A673 (cell line): ENCODE measurements at regions not wholly inside any gene's neighbourhood (a gene's known extent, or its start where the extent isn't known, plus 50 kb on each side); places are given as distances from the start of the nearest gene placed in this dataset.

Experiments
- BruUV-seq: library from RNA; stranded (reverse); fragments of 400-500 nt; replicated peaks from 2 replicates; lab custom pipeline; 2021; lab: Mats Ljungman, UMichigan
- CTCF ChIA-PET: fragments of 300-600 bp; sonication (Branson Sonifier 250); formaldehyde crosslinking; loops from one replicate; lab custom pipeline; 2022; ENCODE audit warnings: antibody characterized with exemption; lab: Charles Lee
- POLR2A ChIA-PET: fragments of 300-600 bp; sonication (Branson Sonifier 250); formaldehyde crosslinking; loops from one replicate; lab custom pipeline; 2022; ENCODE audit warnings: antibody characterized with exemption; ENCODE audit not compliant: low non-redundant PET; lab: Charles Lee
- DNase-seq: peaks from one replicate; pipeline ENCODE4 v3.0.0-alpha.2; 2015; ENCODE audit warnings: low spot score
- H3K27ac ChIP-seq: fragments of 200-600 bp; sonication (generic); 2 replicates; pipeline ENCODE4 v1.5.1; 2016; ENCODE audit warnings: mixed run types, low read depth, mild to moderate bottlenecking, mixed read lengths, antibody characterized with exemption, low read length; ENCODE audit not compliant: poor library complexity, severe bottlenecking
- H3K27me3 ChIP-seq: fragments of 200-600 bp; sonication (generic); replicated peaks from 2 replicates; pipeline ENCODE4 v1.6.1; 2017; ENCODE audit warnings: mixed run types, low read depth, mild to moderate bottlenecking, mixed read lengths, antibody characterized with exemption, low read length; ENCODE audit not compliant: insufficient read depth, poor library complexity
- H3K36me3 ChIP-seq: fragments of 200-600 bp; sonication (generic); 2 replicates; pipeline ENCODE4 v1.6.1; 2016; ENCODE audit warnings: mixed run types, mild to moderate bottlenecking, mixed read lengths, antibody characterized with exemption, low read length; ENCODE audit not compliant: insufficient read depth, poor library complexity, severe bottlenecking
- H3K4me1 ChIP-seq: fragments of 200-600 bp; sonication (generic); 2 replicates; pipeline ENCODE4 v1.6.1; 2017; ENCODE audit warnings: mixed run types, mild to moderate bottlenecking, mixed read lengths, antibody characterized with exemption, low read length; ENCODE audit not compliant: insufficient read depth, poor library complexity, severe bottlenecking
- H3K4me3 ChIP-seq: fragments of 200-600 bp; sonication (generic); 2 replicates; pipeline ENCODE4 v1.5.1; 2016; ENCODE audit warnings: low read depth, mixed run types, mild to moderate bottlenecking, mixed read lengths, low read length; ENCODE audit not compliant: poor library complexity, severe bottlenecking
- H3K9me3 ChIP-seq: fragments of 200-600 bp; sonication (generic); 2 replicates; pipeline ENCODE4 v1.6.1; 2016; ENCODE audit warnings: mixed run types, low read depth, mild to moderate bottlenecking, mixed read lengths, antibody characterized with exemption, low read length; ENCODE audit not compliant: poor library complexity, severe bottlenecking
- EZH2 ChIP-seq: fragments of 200-600 bp; sonication (generic); IDR thresholded peaks from 2 replicates; pipeline ENCODE4 v1.6.1; 2017; ENCODE audit warnings: borderline replicate concordance, low read depth, mild to moderate bottlenecking, mixed read lengths, antibody characterized with exemption, low read length; ENCODE audit not compliant: poor library complexity, severe bottlenecking
- intact Hi-C: fragments of 100-400 bp; cut with micrococcal nuclease; formaldehyde crosslinking; loops from one replicate; pipeline ENCODE4 v1.10.0; 2022; ENCODE audit not compliant: unreplicated experiment
- TF ChIP-seq, protein P1 (sequence below): fragments of 300-800, 200-600 bp; sonication (generic); conservative IDR thresholded peaks from 2 replicates; pipeline ENCODE4 v1.5.1; 2017; ENCODE audit warnings: low read depth, mild to moderate bottlenecking, antibody characterized with exemption, low read length, moderate library complexity, mixed read lengths

DNA sequence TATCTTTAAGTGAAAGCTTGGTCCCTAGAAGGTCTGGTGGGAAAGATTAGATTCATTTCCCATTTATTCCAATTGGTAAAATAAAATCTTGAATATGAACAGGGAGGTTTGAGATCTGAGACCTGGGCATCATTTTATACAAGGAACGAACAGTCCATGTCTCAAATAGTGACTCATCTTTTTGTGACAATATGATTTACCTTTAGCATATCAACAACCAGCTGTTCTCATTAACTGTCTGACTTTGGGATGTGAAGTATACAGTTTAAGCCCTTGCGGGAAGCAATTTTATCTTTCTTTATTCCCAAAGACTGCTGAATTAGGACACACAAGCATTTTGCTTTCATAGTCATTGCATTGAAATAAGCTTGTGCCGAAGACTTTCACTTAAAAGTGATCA, 691.6 kb downstream of the ETS1 start:
- ChIA-PET POLR2A (no interaction called here), CTCF (no interaction called here)
- DNase-seq, result no peak
- Histone ChIP-seq H3K9me3 (peaks cover 4% of the 10 kb centered on the region), H3K4me1 (no peaks in the 10 kb centered on the region), H3K27me3 (no peaks in the 10 kb centered on the region), H3K27ac (no peak overlapping the region), H3K4me3 (no peak overlapping the region), H3K36me3 (no peaks in the 10 kb centered on the region)
- BruUV-seq, result no TSS peak
- TF ChIP-seq, protein P1, sequence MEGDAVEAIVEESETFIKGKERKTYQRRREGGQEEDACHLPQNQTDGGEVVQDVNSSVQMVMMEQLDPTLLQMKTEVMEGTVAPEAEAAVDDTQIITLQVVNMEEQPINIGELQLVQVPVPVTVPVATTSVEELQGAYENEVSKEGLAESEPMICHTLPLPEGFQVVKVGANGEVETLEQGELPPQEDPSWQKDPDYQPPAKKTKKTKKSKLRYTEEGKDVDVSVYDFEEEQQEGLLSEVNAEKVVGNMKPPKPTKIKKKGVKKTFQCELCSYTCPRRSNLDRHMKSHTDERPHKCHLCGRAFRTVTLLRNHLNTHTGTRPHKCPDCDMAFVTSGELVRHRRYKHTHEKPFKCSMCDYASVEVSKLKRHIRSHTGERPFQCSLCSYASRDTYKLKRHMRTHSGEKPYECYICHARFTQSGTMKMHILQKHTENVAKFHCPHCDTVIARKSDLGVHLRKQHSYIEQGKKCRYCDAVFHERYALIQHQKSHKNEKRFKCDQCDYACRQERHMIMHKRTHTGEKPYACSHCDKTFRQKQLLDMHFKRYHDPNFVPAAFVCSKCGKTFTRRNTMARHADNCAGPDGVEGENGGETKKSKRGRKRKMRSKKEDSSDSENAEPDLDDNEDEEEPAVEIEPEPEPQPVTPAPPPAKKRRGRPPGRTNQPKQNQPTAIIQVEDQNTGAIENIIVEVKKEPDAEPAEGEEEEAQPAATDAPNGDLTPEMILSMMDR, result no peak
- TF ChIP-seq EZH2, result no peak
- intact Hi-C loops, result no loop called here

DNA sequence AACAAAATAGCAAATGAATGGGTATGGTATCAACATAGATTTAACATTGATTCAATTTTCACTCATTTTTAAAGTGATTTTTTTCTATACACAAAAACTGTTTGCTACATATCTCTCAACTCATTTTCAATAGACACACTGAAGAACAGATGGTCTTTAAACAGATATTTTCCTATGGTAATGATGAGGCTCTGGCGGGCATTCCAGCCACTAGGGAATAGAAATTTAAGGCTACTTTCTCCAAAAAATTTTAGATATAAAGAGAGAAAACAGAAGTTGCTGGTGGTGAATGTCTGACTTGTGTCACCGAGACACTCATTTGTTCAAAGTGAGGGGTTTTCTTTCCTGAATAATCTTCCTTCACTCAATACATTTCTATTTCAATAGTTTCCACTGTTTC, 693.0 kb downstream of the ETS1 start:
- CTCF ChIA-PET, result no interaction called here

DNA sequence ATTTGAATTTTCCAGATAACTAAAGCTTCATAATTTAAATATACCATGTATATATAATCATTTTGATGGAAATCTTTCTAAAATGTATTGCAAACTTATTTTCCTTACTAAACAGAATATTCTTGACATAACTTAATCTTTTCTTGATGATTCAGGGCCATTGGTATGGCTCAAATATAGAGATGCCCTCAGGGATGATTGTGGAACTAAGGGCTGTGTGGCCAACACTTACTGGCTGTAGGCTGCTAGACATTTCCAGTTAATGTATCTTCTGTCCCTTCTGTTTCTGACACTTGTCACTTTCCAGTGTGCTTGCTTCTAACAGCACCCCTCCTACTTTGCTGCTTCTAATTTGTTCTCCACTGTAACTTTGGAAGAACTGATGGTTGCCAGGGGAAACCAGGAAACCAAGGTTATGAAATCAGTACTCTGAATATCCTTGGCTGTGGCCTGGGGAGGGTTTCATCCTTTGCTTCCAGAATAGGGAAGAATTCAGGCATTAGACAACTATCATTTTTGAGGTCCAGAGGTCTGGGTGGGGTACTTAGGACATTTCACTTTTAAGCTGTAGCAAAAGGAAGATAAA, 697.2 kb downstream of the ETS1 start:
- Histone ChIP-seq H3K9me3 (no peaks in the 10 kb centered on the region), H3K36me3 (no peaks in the 10 kb centered on the region), H3K4me1 (no peaks in the 10 kb centered on the region), H3K27ac (no peak overlapping the region), H3K4me3 (no peak overlapping the region), H3K27me3 (no peaks in the 10 kb centered on the region)
- no peak for DNase-seq
- TF ChIP-seq, protein P1, result no peak
- no TSS peak for BruUV-seq
- intact Hi-C loops, result no loop called here
- ChIA-PET CTCF (no interaction called here), POLR2A (no interaction called here)

More for the DNA sequence above, 693.0 kb downstream of the ETS1 start:
- Histone ChIP-seq H3K9me3 (peaks cover 4% of the 10 kb centered on the region), H3K27ac (no peak overlapping the region), H3K4me3 (no peak overlapping the region), H3K27me3 (no peaks in the 10 kb centered on the region), H3K36me3 (no peaks in the 10 kb centered on the region), H3K4me1 (no peaks in the 10 kb centered on the region)
- intact Hi-C loops, result no loop called here
- TF ChIP-seq EZH2, result no peak
- TF ChIP-seq, protein P1, result no peak
- no peak for DNase-seq
- no TSS peak for BruUV-seq
- POLR2A ChIA-PET, result no interaction called here
